ENCODE measurements at regions not wholly inside any gene's neighbourhood (a gene's known extent, or its start where the extent isn't known, plus 50 kb on each side); places are given as distances from the start of the nearest gene placed in this dataset.

GRCh38 chr2:157085522-157085921 is 172.0 kb upstream of the GALNT5 start:
- H3K9ac ChIP-seq (ENCODE audit: low read length), result no peak overlapping the region
- H3K4me3 Mint-ChIP-seq (ENCODE audit: unreplicated experiment), result no peak overlapping the region
- H3K9me3 Mint-ChIP-seq (ENCODE audit: unreplicated experiment), result no peaks in the 10 kb centered on the region
- H4K20me1 ChIP-seq (ENCODE audit: insufficient read depth, low read length), result no peaks in the 10 kb centered on the region
- FAIRE-seq, result no peak
- no peaks in the 10 kb centered on the region for H3K36me3 Mint-ChIP-seq (ENCODE audit: low read depth, unreplicated experiment)
- H2AFZ ChIP-seq (ENCODE audit: low read depth, low read length), result no peak overlapping the region
- no peaks in the 10 kb centered on the region for H3K79me2 ChIP-seq (ENCODE audit: insufficient read depth, low read length)
- H3K9me3 ChIP-seq (ENCODE audit: insufficient read depth, low read depth, low read length), result no peaks in the 10 kb centered on the region
- H3K27ac ChIP-seq (ENCODE audit: low read depth, low read length), result no peak overlapping the region
- H3K4me2 ChIP-seq (ENCODE audit: low read length), result no peak overlapping the region
- H3K4me1 Mint-ChIP-seq (ENCODE audit: low read depth, unreplicated experiment), result peaks cover 3% of the 10 kb centered on the region
- H3K27me3 ChIP-seq (ENCODE audit: insufficient read depth, low read length), result peaks cover 3% of the 10 kb centered on the region
- no peak overlapping the region for H3K27ac Mint-ChIP-seq (ENCODE audit: unreplicated experiment)
- H3K27me3 Mint-ChIP-seq (ENCODE audit: low read depth, unreplicated experiment), result no peaks in the 10 kb centered on the region
- no peak overlapping the region for H3K4me3 ChIP-seq (ENCODE audit: insufficient read depth, low read depth, low read length)
- DNase-seq (ENCODE audit: low read depth), result no peak
- no peaks in the 10 kb centered on the region for H3K36me3 ChIP-seq (ENCODE audit: insufficient read depth, low read length)
- no peaks in the 10 kb centered on the region for H3K4me1 ChIP-seq (ENCODE audit: insufficient read depth, low read length)
- TF ChIP-seq, protein P1, sequence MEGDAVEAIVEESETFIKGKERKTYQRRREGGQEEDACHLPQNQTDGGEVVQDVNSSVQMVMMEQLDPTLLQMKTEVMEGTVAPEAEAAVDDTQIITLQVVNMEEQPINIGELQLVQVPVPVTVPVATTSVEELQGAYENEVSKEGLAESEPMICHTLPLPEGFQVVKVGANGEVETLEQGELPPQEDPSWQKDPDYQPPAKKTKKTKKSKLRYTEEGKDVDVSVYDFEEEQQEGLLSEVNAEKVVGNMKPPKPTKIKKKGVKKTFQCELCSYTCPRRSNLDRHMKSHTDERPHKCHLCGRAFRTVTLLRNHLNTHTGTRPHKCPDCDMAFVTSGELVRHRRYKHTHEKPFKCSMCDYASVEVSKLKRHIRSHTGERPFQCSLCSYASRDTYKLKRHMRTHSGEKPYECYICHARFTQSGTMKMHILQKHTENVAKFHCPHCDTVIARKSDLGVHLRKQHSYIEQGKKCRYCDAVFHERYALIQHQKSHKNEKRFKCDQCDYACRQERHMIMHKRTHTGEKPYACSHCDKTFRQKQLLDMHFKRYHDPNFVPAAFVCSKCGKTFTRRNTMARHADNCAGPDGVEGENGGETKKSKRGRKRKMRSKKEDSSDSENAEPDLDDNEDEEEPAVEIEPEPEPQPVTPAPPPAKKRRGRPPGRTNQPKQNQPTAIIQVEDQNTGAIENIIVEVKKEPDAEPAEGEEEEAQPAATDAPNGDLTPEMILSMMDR (IDR thresholded peaks at IDR 0.05; ENCODE audit: insufficient read depth, low read depth, low read length), result no peak
- no peak for TF ChIP-seq EZH2 (IDR thresholded peaks at IDR 0.05; ENCODE audit: insufficient read depth, low read length)

DNA sequence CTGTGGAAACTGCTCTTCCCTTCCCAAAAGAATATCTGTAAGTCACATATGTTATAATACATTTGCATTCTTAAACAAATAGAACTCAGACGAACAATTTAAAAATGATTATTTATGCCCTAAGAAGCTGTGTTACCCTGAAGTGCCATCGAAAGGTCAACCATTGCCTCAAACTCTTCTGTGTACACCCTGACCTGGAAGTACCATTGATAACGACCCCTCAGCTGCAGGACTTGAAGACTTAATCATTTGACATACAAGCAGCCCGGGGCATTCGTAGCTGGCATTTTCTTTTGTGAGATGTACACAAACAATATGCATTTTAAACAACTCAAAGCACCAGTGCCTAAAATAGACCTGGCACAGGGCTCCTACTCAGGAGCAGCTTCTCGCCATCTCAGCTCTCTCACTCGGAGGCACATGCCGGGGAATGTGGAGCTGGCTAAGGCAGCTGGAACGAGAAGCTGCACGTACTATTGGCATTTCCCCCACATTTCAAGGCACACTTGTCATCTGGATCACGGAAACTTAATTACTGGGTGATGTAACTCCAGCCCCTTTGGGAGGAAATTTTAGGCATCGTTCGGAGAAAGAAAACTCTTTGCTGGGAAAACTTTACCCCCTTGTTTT is 170.0 kb upstream of the GALNT5 start:
- no peaks in the 10 kb centered on the region for H3K4me1 ChIP-seq (ENCODE audit: insufficient read depth, low read length)
- DNase-seq (ENCODE audit: low read depth) (peak; percentile 36), FAIRE-seq (peak; percentile 49)
- H3K4me3 Mint-ChIP-seq (ENCODE audit: unreplicated experiment), result no peak overlapping the region
- no peaks in the 10 kb centered on the region for H3K79me2 ChIP-seq (ENCODE audit: insufficient read depth, low read length)
- H3K27ac ChIP-seq (ENCODE audit: low read depth, low read length), result no peak overlapping the region
- H2AFZ ChIP-seq (ENCODE audit: low read depth, low read length), result no peak overlapping the region
- H3K36me3 Mint-ChIP-seq (ENCODE audit: low read depth, unreplicated experiment), result no peaks in the 10 kb centered on the region
- no peaks in the 10 kb centered on the region for H3K27me3 Mint-ChIP-seq (ENCODE audit: low read depth, unreplicated experiment)
- H3K9ac ChIP-seq (ENCODE audit: low read length), result no peak overlapping the region
- no peak overlapping the region for H3K4me2 ChIP-seq (ENCODE audit: low read length)
- H3K36me3 ChIP-seq (ENCODE audit: insufficient read depth, low read length), result no peaks in the 10 kb centered on the region
- H3K27me3 ChIP-seq (ENCODE audit: insufficient read depth, low read length), result peaks cover 3% of the 10 kb centered on the region
- TF ChIP-seq, protein P1 (IDR thresholded peaks at IDR 0.05; ENCODE audit: insufficient read depth, low read depth, low read length), result no peak
- no peak for TF ChIP-seq EZH2 (IDR thresholded peaks at IDR 0.05; ENCODE audit: insufficient read depth, low read length)
- H3K27ac Mint-ChIP-seq (ENCODE audit: unreplicated experiment), result no peak overlapping the region
- H3K4me3 ChIP-seq (ENCODE audit: insufficient read depth, low read depth, low read length), result no peak overlapping the region
- H4K20me1 ChIP-seq (ENCODE audit: insufficient read depth, low read length), result no peaks in the 10 kb centered on the region
- peaks cover 3% of the 10 kb centered on the region for H3K4me1 Mint-ChIP-seq (ENCODE audit: low read depth, unreplicated experiment)
- H3K9me3 ChIP-seq (ENCODE audit: insufficient read depth, low read depth, low read length), result no peaks in the 10 kb centered on the region
- no peaks in the 10 kb centered on the region for H3K9me3 Mint-ChIP-seq (ENCODE audit: unreplicated experiment)

- no peaks in the 10 kb centered on the region for H3K4me1 Mint-ChIP-seq (ENCODE audit: low read depth, unreplicated experiment)
- H3K4me2 ChIP-seq (ENCODE audit: low read length), result no peak overlapping the region
These were observed 163.8 kb upstream of the GALNT5 start for GRCh38 chr2:157093666-157094065.

More at GRCh38 chr2:157093666-157094065, 163.8 kb upstream of the GALNT5 start:
- no peaks in the 10 kb centered on the region for H3K36me3 Mint-ChIP-seq (ENCODE audit: low read depth, unreplicated experiment)
- DNase-seq (ENCODE audit: low read depth) (no peak), FAIRE-seq (no peak)
- Histone ChIP-seq H3K4me1 (ENCODE audit: insufficient read depth, low read length) (no peaks in the 10 kb centered on the region), H3K27ac (ENCODE audit: low read depth, low read length) (no peak overlapping the region), H3K4me3 (ENCODE audit: insufficient read depth, low read depth, low read length) (no peak overlapping the region), H2AFZ (ENCODE audit: low read depth, low read length) (no peak overlapping the region), H4K20me1 (ENCODE audit: insufficient read depth, low read length) (no peaks in the 10 kb centered on the region), H3K27me3 (ENCODE audit: insufficient read depth, low read length) (no peaks in the 10 kb centered on the region), H3K36me3 (ENCODE audit: insufficient read depth, low read length) (no peaks in the 10 kb centered on the region), H3K9me3 (ENCODE audit: insufficient read depth, low read depth, low read length) (no peaks in the 10 kb centered on the region), H3K9ac (ENCODE audit: low read length) (no peak overlapping the region), H3K79me2 (ENCODE audit: insufficient read depth, low read length) (no peaks in the 10 kb centered on the region)
- H3K27me3 Mint-ChIP-seq (ENCODE audit: low read depth, unreplicated experiment), result no peaks in the 10 kb centered on the region
- no peak for TF ChIP-seq EZH2 (IDR thresholded peaks at IDR 0.05; ENCODE audit: insufficient read depth, low read length)
- TF ChIP-seq, protein P1 (IDR thresholded peaks at IDR 0.05; ENCODE audit: insufficient read depth, low read depth, low read length), result no peak
- no peak overlapping the region for H3K27ac Mint-ChIP-seq (ENCODE audit: unreplicated experiment)
- peaks cover 7% of the 10 kb centered on the region for H3K9me3 Mint-ChIP-seq (ENCODE audit: unreplicated experiment)
- no peak overlapping the region for H3K4me3 Mint-ChIP-seq (ENCODE audit: unreplicated experiment)

All from astrocyte (in vitro differentiated cells and primary cell).